Stimulated activated naive CD8-positive, alpha-beta T cell treated with anti-CD3 and anti-CD28 coated beads, Interleukin-15, amount 100 ng/mL, for 72 hours (primary cell): ENCODE measurements at regions not wholly inside any gene's neighbourhood (a gene's known extent, or its start where the extent isn't known, plus 50 kb on each side); places are given as distances from the start of the nearest gene placed in this dataset.
"Not testable (repeated sequence)": the region's sequence is repeated elsewhere in the genome, so short reads cannot be mapped to it uniquely, and the experiment has no call there.

Experiments
- ATAC-seq: fragments of 150-1000 bp; cut with Tn5 transposase; 2 replicates; pipeline ENCODE4 v1.10.0; 2021; ENCODE audit warnings: mild to moderate bottlenecking, moderate library complexity
- DNase-seq, 2 donors: peaks; one replicate each; pipeline ENCODE4 v3.0.0; 2021 to 2022
- H3K27ac Mint-ChIP-seq, 2 donors: one replicate each; pipeline ENCODE4 v1.8.0; 2022; ENCODE audit warnings: mild to moderate bottlenecking in 2 of 2, mixed read lengths in 2 of 2, moderate library complexity in 2 of 2
- H3K27me3 Mint-ChIP-seq: one replicate; pipeline ENCODE4 v1.8.0; 2022; ENCODE audit warnings: mixed read lengths
- H3K4me1 Mint-ChIP-seq: one replicate; pipeline ENCODE4 v1.8.0; 2022; ENCODE audit warnings: mild to moderate bottlenecking, mixed read lengths
- H3K4me3 Mint-ChIP-seq, 2 donors: one replicate each; pipeline ENCODE4 v1.8.0; 2022; ENCODE audit warnings: mild to moderate bottlenecking in 2 of 2, mixed read lengths in 2 of 2, moderate library complexity in 1 of 2
- H3K9me3 Mint-ChIP-seq, 2 donors: one replicate each; pipeline ENCODE4 v1.8.0; 2022; ENCODE audit warnings: mixed read lengths in 2 of 2

DNA sequence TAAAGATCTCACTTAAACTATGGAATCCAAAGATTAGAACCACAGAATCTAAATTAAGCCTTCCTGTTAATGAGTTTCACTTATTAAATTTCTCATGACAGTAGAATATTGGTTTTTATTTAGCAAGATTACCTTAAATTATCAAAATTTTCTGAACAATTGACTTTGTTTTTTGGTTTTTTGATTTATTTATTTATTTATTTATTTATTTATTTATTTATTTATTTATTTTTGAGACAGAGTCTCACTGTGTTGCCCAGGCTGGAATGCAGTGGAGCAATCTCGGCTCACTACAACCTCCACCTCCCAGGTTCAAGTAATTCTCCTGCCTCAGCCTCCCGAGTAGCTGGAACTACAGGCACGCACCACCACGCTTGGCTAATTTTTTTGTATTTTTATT, 538.6 kb downstream of the AMY1C start:
- ATAC-seq, H3K4me1 Mint-ChIP-seq, H3K27me3 Mint-ChIP-seq, H3K27ac Mint-ChIP-seq, H3K9me3 Mint-ChIP-seq, DNase-seq, H3K4me3 Mint-ChIP-seq: not testable (repeated sequence)

GRCh38 chr1:104291156-104291555, 541.5 kb downstream of the AMY1C start:
- H3K27me3 Mint-ChIP-seq: no peaks in the 10 kb centered on the region

DNA sequence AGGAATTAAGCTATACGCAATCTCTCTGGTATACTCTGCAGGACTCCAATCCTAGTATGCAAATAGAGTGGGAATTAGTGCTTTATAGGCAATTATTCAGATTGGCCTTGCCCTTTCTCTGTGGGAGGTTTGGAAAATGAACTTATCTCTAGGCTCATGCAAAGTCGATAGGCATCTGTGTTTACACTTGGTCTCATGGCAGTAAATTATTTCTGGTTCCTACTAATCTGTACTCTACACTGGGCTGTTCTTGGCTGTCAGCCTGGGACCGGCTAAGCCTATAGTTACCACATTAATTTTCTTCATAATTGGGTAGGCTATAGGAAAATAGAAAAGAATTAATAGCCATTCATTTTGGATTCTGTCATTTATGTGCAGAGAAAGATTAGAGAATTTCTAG, 544.6 kb downstream of the AMY1C start:
- no peak overlapping the region for H3K27ac Mint-ChIP-seq
- H3K4me1 Mint-ChIP-seq: no peaks in the 10 kb centered on the region
- H3K27me3 Mint-ChIP-seq: no peaks in the 10 kb centered on the region
- H3K4me3 Mint-ChIP-seq: no peak overlapping the region
- no peak for DNase-seq
- no peak for ATAC-seq
- H3K9me3 Mint-ChIP-seq: peaks cover 0 to 13% of the 10 kb centered on the region in 2 donors

More at GRCh38 chr1:104291156-104291555, 541.5 kb downstream of the AMY1C start:
- H3K4me3 Mint-ChIP-seq: no peak overlapping the region
- H3K4me1 Mint-ChIP-seq: no peaks in the 10 kb centered on the region
- no peak for ATAC-seq
- H3K9me3 Mint-ChIP-seq: peaks cover 8 to 12% of the 10 kb centered on the region in 2 donors
- DNase-seq: no peak
- H3K27ac Mint-ChIP-seq: no peak overlapping the region

DNA sequence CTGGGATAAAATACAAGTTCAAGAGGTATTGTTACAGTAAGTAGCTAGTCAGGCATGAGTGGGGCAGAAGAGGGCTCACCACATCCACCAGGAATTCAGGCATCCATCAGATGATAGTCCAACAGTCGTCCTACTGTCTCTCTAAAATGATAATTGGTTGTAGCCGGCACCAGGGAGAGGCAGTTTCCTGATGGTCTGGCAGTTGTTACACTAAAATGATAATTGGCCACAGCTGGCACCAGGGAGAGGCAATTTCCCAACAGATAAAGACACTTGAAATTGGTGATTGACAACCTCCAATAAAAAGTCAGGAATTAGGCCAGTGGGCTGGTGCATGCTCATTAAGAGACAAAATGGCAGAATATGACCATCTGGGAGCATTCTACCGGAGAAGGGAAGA, 545.8 kb downstream of the AMY1C start:
- Mint-ChIP-seq H3K4me3 (no peak overlapping the region), H3K4me1 (no peaks in the 10 kb centered on the region), H3K9me3 (peaks cover 0 to 13% of the 10 kb centered on the region in 2 donors), H3K27ac (no peak overlapping the region), H3K27me3 (no peaks in the 10 kb centered on the region)
- ATAC-seq: no peak
- no peak for DNase-seq

- ATAC-seq (no peak), DNase-seq (no peak)
- Mint-ChIP-seq H3K27ac (no peak overlapping the region), H3K27me3 (no peaks in the 10 kb centered on the region), H3K4me1 (no peaks in the 10 kb centered on the region), H3K4me3 (no peak overlapping the region), H3K9me3 (peaks cover 20 to 27% of the 10 kb centered on the region in 2 donors)
These were observed 560.0 kb downstream of the AMY1C start for GRCh38 chr1:104309673-104310072.

- Mint-ChIP-seq H3K4me3 (no peak overlapping the region), H3K4me1 (no peaks in the 10 kb centered on the region), H3K27ac (no peak overlapping the region), H3K9me3 (peaks cover 5 to 19% of the 10 kb centered on the region in 2 donors), H3K27me3 (no peaks in the 10 kb centered on the region)
- DNase-seq: no peak
- ATAC-seq: no peak
These were observed 566.1 kb downstream of the AMY1C start for GRCh38 chr1:104315823-104316222.

- Mint-ChIP-seq H3K27me3 (no peaks in the 10 kb centered on the region), H3K27ac (no peak overlapping the region), H3K4me1 (no peaks in the 10 kb centered on the region), H3K4me3 (no peak overlapping the region), H3K9me3 (peaks cover 0 to 17% of the 10 kb centered on the region in 2 donors)
- no peak for ATAC-seq
- no peak for DNase-seq
These were observed 572.4 kb downstream of the AMY1C start for GRCh38 chr1:104322131-104322530.

GRCh38 chr1:104329278-104329677, 579.6 kb downstream of the AMY1C start:
- Mint-ChIP-seq H3K4me1 (no peaks in the 10 kb centered on the region), H3K27me3 (no peaks in the 10 kb centered on the region), H3K4me3 (no peak overlapping the region), H3K9me3 (peaks cover 24 to 30% of the 10 kb centered on the region in 2 donors), H3K27ac (no peak overlapping the region)
- DNase-seq (no peak), ATAC-seq (no peak)

GRCh38 chr1:104331763-104332162, 582.1 kb downstream of the AMY1C start:
- H3K9me3 Mint-ChIP-seq: peaks cover 40 to 42% of the 10 kb centered on the region in 2 donors
- no peak for ATAC-seq

GRCh38 chr1:104337927-104338326, 588.2 kb downstream of the AMY1C start:
- H3K9me3 Mint-ChIP-seq: peaks cover 23 to 34% of the 10 kb centered on the region in 2 donors
- not testable (repeated sequence) for ATAC-seq, H3K27me3 Mint-ChIP-seq, DNase-seq, H3K27ac Mint-ChIP-seq, H3K4me1 Mint-ChIP-seq, H3K4me3 Mint-ChIP-seq

More at GRCh38 chr1:104331763-104332162, 582.1 kb downstream of the AMY1C start:
- Mint-ChIP-seq H3K27me3 (no peaks in the 10 kb centered on the region), H3K27ac (no peak overlapping the region), H3K4me3 (no peak overlapping the region), H3K4me1 (no peaks in the 10 kb centered on the region)
- no peak for DNase-seq

- Mint-ChIP-seq H3K27ac (no peak overlapping the region), H3K27me3 (no peaks in the 10 kb centered on the region), H3K4me3 (no peak overlapping the region), H3K9me3 (peaks cover 21 to 22% of the 10 kb centered on the region in 2 donors), H3K4me1 (no peaks in the 10 kb centered on the region)
- no peak for DNase-seq
- ATAC-seq: no peak
These were observed 592.2 kb downstream of the AMY1C start for GRCh38 chr1:104341944-104342343.

GRCh38 chr1:104348277-104348676, 598.6 kb downstream of the AMY1C start:
- no peak for DNase-seq
- Mint-ChIP-seq H3K27me3 (no peaks in the 10 kb centered on the region), H3K4me3 (no peak overlapping the region), H3K4me1 (no peaks in the 10 kb centered on the region), H3K27ac (no peak overlapping the region), H3K9me3 (peaks cover 14% of the 10 kb centered on the region in 2 donors)
- ATAC-seq: no peak

- Mint-ChIP-seq H3K4me1 (no peaks in the 10 kb centered on the region), H3K27me3 (no peaks in the 10 kb centered on the region)
These were observed 603.9 kb downstream of the AMY1C start for GRCh38 chr1:104353580-104353979.

GRCh38 chr1:104358086-104358485, 608.4 kb downstream of the AMY1C start:
- H3K27me3 Mint-ChIP-seq: no peaks in the 10 kb centered on the region
- no peak for DNase-seq

More at GRCh38 chr1:104353580-104353979, 603.9 kb downstream of the AMY1C start:
- H3K4me3 Mint-ChIP-seq: no peak overlapping the region
- peaks cover 0 to 4% of the 10 kb centered on the region in 2 donors for H3K9me3 Mint-ChIP-seq
- ATAC-seq (no peak), DNase-seq (no peak)
- no peak overlapping the region for H3K27ac Mint-ChIP-seq

GRCh38 chr1:104358621-104359020, 608.9 kb downstream of the AMY1C start:
- ATAC-seq (no peak), DNase-seq (no peak)
- no peak overlapping the region for H3K27ac Mint-ChIP-seq
- no peaks in the 10 kb centered on the region for H3K4me1 Mint-ChIP-seq
- no peaks in the 10 kb centered on the region for H3K27me3 Mint-ChIP-seq
- peaks cover 5 to 12% of the 10 kb centered on the region in 2 donors for H3K9me3 Mint-ChIP-seq
- H3K4me3 Mint-ChIP-seq: no peak overlapping the region

More at GRCh38 chr1:104358086-104358485, 608.4 kb downstream of the AMY1C start:
- Mint-ChIP-seq H3K4me3 (no peak overlapping the region), H3K27ac (no peak overlapping the region), H3K4me1 (no peaks in the 10 kb centered on the region), H3K9me3 (peaks cover 5 to 12% of the 10 kb centered on the region in 2 donors)
- ATAC-seq: no peak

DNA sequence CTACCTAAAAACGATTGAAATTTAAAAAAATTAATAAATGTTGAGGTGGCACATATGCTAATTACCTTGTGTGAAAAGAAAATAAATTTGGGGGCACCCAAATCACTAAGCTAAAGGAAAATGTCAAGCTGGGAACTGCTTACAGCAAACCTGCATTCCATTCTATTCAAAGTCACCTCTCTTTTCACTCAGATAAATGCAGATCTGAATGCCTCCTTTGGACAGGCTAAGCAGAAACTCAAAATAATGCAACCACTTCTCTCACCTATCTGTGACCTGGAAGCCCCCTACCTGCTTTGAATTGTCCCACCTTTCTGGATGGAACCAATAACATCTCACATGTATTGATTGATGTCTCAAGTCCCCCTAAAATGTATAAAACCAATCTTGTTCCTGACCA, 628.7 kb downstream of the AMY1C start:
- H3K9me3 Mint-ChIP-seq: peaks cover 4 to 22% of the 10 kb centered on the region in 2 donors
- DNase-seq: no peak
- ATAC-seq: no peak
- H3K4me1 Mint-ChIP-seq: no peaks in the 10 kb centered on the region
- H3K4me3 Mint-ChIP-seq: no peak overlapping the region
- no peak overlapping the region for H3K27ac Mint-ChIP-seq
- H3K27me3 Mint-ChIP-seq: no peaks in the 10 kb centered on the region

DNA sequence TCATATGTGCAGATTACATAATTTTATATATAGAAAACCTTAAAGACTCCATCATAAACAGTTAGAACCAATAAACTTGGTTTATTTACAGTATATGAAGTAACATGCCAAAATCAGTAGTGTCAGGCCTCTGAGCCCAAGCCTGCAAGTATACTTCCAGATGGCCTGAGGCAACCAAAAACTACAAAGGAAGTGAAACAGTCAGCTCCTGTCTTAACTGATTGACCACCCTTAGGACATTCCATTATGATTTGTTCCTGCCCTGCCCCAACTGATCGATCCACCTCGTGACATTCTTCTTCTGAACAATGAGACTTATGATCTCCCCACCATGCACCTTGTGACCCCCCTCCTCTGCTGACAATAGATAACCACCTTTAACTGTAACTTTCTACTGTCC, 630.3 kb downstream of the AMY1C start:
- H3K27ac Mint-ChIP-seq: no peak overlapping the region
- ATAC-seq (no peak), DNase-seq (no peak)
- H3K4me3 Mint-ChIP-seq: no peak overlapping the region
- no peaks in the 10 kb centered on the region for H3K4me1 Mint-ChIP-seq
- H3K27me3 Mint-ChIP-seq: no peaks in the 10 kb centered on the region
- peaks cover 0 to 19% of the 10 kb centered on the region in 2 donors for H3K9me3 Mint-ChIP-seq
